ENCODE measurements at regions not wholly inside any gene's neighbourhood (a gene's known extent, or its start where the extent isn't known, plus 50 kb on each side); places are given as distances from the start of the nearest gene placed in this dataset.

GRCh38 chr2:76672798-76673197, 849.4 kb downstream of the LRRTM4 start:
- no peak overlapping the region for H3K9ac ChIP-seq (ENCODE audit: insufficient read length, low read depth)
- TF ChIP-seq ZNF274 (IDR thresholded peaks at IDR 0.05; ENCODE audit: low read depth, low read length), result no peak
- no peak for TF ChIP-seq YY1 (IDR thresholded peaks at IDR 0.05; ENCODE audit: insufficient read depth, insufficient read length)
- TF ChIP-seq SUZ12 (IDR thresholded peaks at IDR 0.05; ENCODE audit: extremely low read depth, insufficient read depth, insufficient read length), result no peak
- H3K36me3 ChIP-seq (ENCODE audit: insufficient read depth, insufficient read length, low read length), result no peaks in the 10 kb centered on the region
- H3K4me1 ChIP-seq (ENCODE audit: insufficient read depth, insufficient read length), result no peaks in the 10 kb centered on the region
- DNase-seq (ENCODE audit: low read depth, low spot score), result no peak
- H3K9me3 ChIP-seq (ENCODE audit: insufficient read depth, low read length), result no peaks in the 10 kb centered on the region
- no peaks in the 10 kb centered on the region for H3K27me3 ChIP-seq (ENCODE audit: insufficient read depth, insufficient read length)
- H3K4me3 ChIP-seq (ENCODE audit: insufficient read length, low read depth), result no peak overlapping the region

GRCh38 chr2:76669966-76670465, 852.2 kb downstream of the LRRTM4 start:
- H3K36me3 ChIP-seq (ENCODE audit: insufficient read depth, insufficient read length, low read length), result no peaks in the 10 kb centered on the region
- no peaks in the 10 kb centered on the region for H3K27me3 ChIP-seq (ENCODE audit: insufficient read depth, insufficient read length)
- TF ChIP-seq SUZ12 (IDR thresholded peaks at IDR 0.05; ENCODE audit: extremely low read depth, insufficient read depth, insufficient read length), result no peak
- TF ChIP-seq ZNF274 (IDR thresholded peaks at IDR 0.05; ENCODE audit: low read depth, low read length), result no peak
- TF ChIP-seq YY1 (IDR thresholded peaks at IDR 0.05; ENCODE audit: insufficient read depth, insufficient read length), result no peak
- no peak overlapping the region for H3K9ac ChIP-seq (ENCODE audit: insufficient read length, low read depth)
- no peak for DNase-seq (ENCODE audit: low read depth, low spot score)
- H3K9me3 ChIP-seq (ENCODE audit: insufficient read depth, low read length), result no peaks in the 10 kb centered on the region
- H3K4me1 ChIP-seq (ENCODE audit: insufficient read depth, insufficient read length), result no peaks in the 10 kb centered on the region
- no peak overlapping the region for H3K4me3 ChIP-seq (ENCODE audit: insufficient read length, low read depth)

- Histone ChIP-seq H3K4me3 (ENCODE audit: insufficient read length, low read depth) (no peak overlapping the region), H3K27me3 (ENCODE audit: insufficient read depth, insufficient read length) (no peaks in the 10 kb centered on the region), H3K4me1 (ENCODE audit: insufficient read depth, insufficient read length) (no peaks in the 10 kb centered on the region), H3K9me3 (ENCODE audit: insufficient read depth, low read length) (no peaks in the 10 kb centered on the region), H3K9ac (ENCODE audit: insufficient read length, low read depth) (no peak overlapping the region), H3K36me3 (ENCODE audit: insufficient read depth, insufficient read length, low read length) (no peaks in the 10 kb centered on the region)
- no peak for DNase-seq (ENCODE audit: low read depth, low spot score)
- TF ChIP-seq SUZ12 (IDR thresholded peaks at IDR 0.05; ENCODE audit: extremely low read depth, insufficient read depth, insufficient read length) (no peak), YY1 (IDR thresholded peaks at IDR 0.05; ENCODE audit: insufficient read depth, insufficient read length) (no peak), ZNF274 (IDR thresholded peaks at IDR 0.05; ENCODE audit: low read depth, low read length) (no peak)
Observed at GRCh38 chr2:76668279-76668678, 853.9 kb downstream of the LRRTM4 start.

- H3K36me3 ChIP-seq (ENCODE audit: insufficient read depth, insufficient read length, low read length), result no peaks in the 10 kb centered on the region
- H3K4me1 ChIP-seq (ENCODE audit: insufficient read depth, insufficient read length), result no peaks in the 10 kb centered on the region
- no peak for DNase-seq (ENCODE audit: low read depth, low spot score)
- no peaks in the 10 kb centered on the region for H3K9me3 ChIP-seq (ENCODE audit: insufficient read depth, low read length)
- no peak overlapping the region for H3K9ac ChIP-seq (ENCODE audit: insufficient read length, low read depth)
- no peaks in the 10 kb centered on the region for H3K27me3 ChIP-seq (ENCODE audit: insufficient read depth, insufficient read length)
- no peak for TF ChIP-seq YY1 (IDR thresholded peaks at IDR 0.05; ENCODE audit: insufficient read depth, insufficient read length)
- TF ChIP-seq ZNF274 (IDR thresholded peaks at IDR 0.05; ENCODE audit: low read depth, low read length), result no peak
- TF ChIP-seq SUZ12 (IDR thresholded peaks at IDR 0.05; ENCODE audit: extremely low read depth, insufficient read depth, insufficient read length), result no peak
- H3K4me3 ChIP-seq (ENCODE audit: insufficient read length, low read depth), result no peak overlapping the region
Observed at GRCh38 chr2:76667821-76668271, 854.3 kb downstream of the LRRTM4 start.

GRCh38 chr2:76642129-76642528, 880.0 kb downstream of the LRRTM4 start:
- Histone ChIP-seq H3K4me3 (ENCODE audit: insufficient read length, low read depth) (no peak overlapping the region), H3K36me3 (ENCODE audit: insufficient read depth, insufficient read length, low read length) (no peaks in the 10 kb centered on the region), H3K4me1 (ENCODE audit: insufficient read depth, insufficient read length) (no peaks in the 10 kb centered on the region), H3K9me3 (ENCODE audit: insufficient read depth, low read length) (no peaks in the 10 kb centered on the region), H3K27me3 (ENCODE audit: insufficient read depth, insufficient read length) (no peaks in the 10 kb centered on the region), H3K9ac (ENCODE audit: insufficient read length, low read depth) (no peak overlapping the region)
- no peak for DNase-seq (ENCODE audit: low read depth, low spot score)
- TF ChIP-seq SUZ12 (IDR thresholded peaks at IDR 0.05; ENCODE audit: extremely low read depth, insufficient read depth, insufficient read length) (no peak), YY1 (IDR thresholded peaks at IDR 0.05; ENCODE audit: insufficient read depth, insufficient read length) (no peak), ZNF274 (IDR thresholded peaks at IDR 0.05; ENCODE audit: low read depth, low read length) (no peak)

- Histone ChIP-seq H3K27me3 (ENCODE audit: insufficient read depth, insufficient read length) (no peaks in the 10 kb centered on the region), H3K4me1 (ENCODE audit: insufficient read depth, insufficient read length) (no peaks in the 10 kb centered on the region), H3K4me3 (ENCODE audit: insufficient read length, low read depth) (no peak overlapping the region), H3K9me3 (ENCODE audit: insufficient read depth, low read length) (no peaks in the 10 kb centered on the region), H3K36me3 (ENCODE audit: insufficient read depth, insufficient read length, low read length) (no peaks in the 10 kb centered on the region), H3K9ac (ENCODE audit: insufficient read length, low read depth) (no peak overlapping the region)
- no peak for TF ChIP-seq ZNF274 (IDR thresholded peaks at IDR 0.05; ENCODE audit: low read depth, low read length)
- no peak for DNase-seq (ENCODE audit: low read depth, low spot score)
Observed at GRCh38 chr2:76641506-76641905, 880.7 kb downstream of the LRRTM4 start.

- no peaks in the 10 kb centered on the region for H3K9me3 ChIP-seq (ENCODE audit: insufficient read depth, low read length)
- H3K27me3 ChIP-seq (ENCODE audit: insufficient read depth, insufficient read length), result no peaks in the 10 kb centered on the region
- no peak for DNase-seq (ENCODE audit: low read depth, low spot score)
- no peak overlapping the region for H3K9ac ChIP-seq (ENCODE audit: insufficient read length, low read depth)
- no peaks in the 10 kb centered on the region for H3K36me3 ChIP-seq (ENCODE audit: insufficient read depth, insufficient read length, low read length)
- no peak for TF ChIP-seq SUZ12 (IDR thresholded peaks at IDR 0.05; ENCODE audit: extremely low read depth, insufficient read depth, insufficient read length)
- no peak for TF ChIP-seq ZNF274 (IDR thresholded peaks at IDR 0.05; ENCODE audit: low read depth, low read length)
- no peak for TF ChIP-seq YY1 (IDR thresholded peaks at IDR 0.05; ENCODE audit: insufficient read depth, insufficient read length)
- H3K4me1 ChIP-seq (ENCODE audit: insufficient read depth, insufficient read length), result no peaks in the 10 kb centered on the region
- no peak overlapping the region for H3K4me3 ChIP-seq (ENCODE audit: insufficient read length, low read depth)
Observed at GRCh38 chr2:76640905-76641304, 881.3 kb downstream of the LRRTM4 start.

Data from NT2/D1 (cell line).